CD14-positive monocyte (primary cell): ENCODE measurements at regions not wholly inside any gene's neighbourhood (a gene's known extent, or its start where the extent isn't known, plus 50 kb on each side); places are given as distances from the start of the nearest gene placed in this dataset.

Experiments
- DNase-seq, 3 donors: peaks; one replicate each; pipeline ENCODE4 v3.0.0-alpha.2; 2011 to 2022
- H2AFZ ChIP-seq: 2 replicates; pipeline ENCODE4 v1.6.0; 2012; ENCODE audit warnings: mild to moderate bottlenecking, low read depth, low read length, inconsistent platforms; ENCODE audit not compliant: insufficient read depth, poor library complexity, severe bottlenecking
- H3K27ac ChIP-seq, 2 donors: 1 replicate in 1 of 2; 2 replicates in 1 of 2; pipeline ENCODE4 v1.5.1; 2012 to 2013; ENCODE audit warnings: low read length in 2 of 2, control low read depth in 1 of 2, inconsistent platforms in 1 of 2, low read depth in 1 of 2, mild to moderate bottlenecking in 1 of 2
- H3K27me3 ChIP-seq, 2 donors: one replicate each; pipeline versions ENCODE4 v1.6.0 to v1.6.1; 2011 to 2013; ENCODE audit warnings: low read length in 2 of 2; ENCODE audit not compliant: control insufficient read depth in 2 of 2, insufficient read depth in 2 of 2
- H3K36me3 ChIP-seq, 2 donors: replicated peaks in 1 of 2; 1 replicate in 1 of 2; 2 replicates in 1 of 2; pipeline versions ENCODE4 v1.5.1 to v1.6.1; 2012 to 2013; ENCODE audit warnings: low read length in 2 of 2, control low read depth in 1 of 2, inconsistent platforms in 1 of 2, mild to moderate bottlenecking in 1 of 2; ENCODE audit not compliant: insufficient read depth in 2 of 2, control insufficient read depth in 1 of 2
- H3K4me1 ChIP-seq, 2 donors: 1 replicate in 1 of 2; 2 replicates in 1 of 2; pipeline versions ENCODE4 v1.5.1 to v1.6.1; 2012 to 2013; ENCODE audit warnings: low read length in 2 of 2, control low read depth in 1 of 2, inconsistent platforms in 1 of 2, mild to moderate bottlenecking in 1 of 2, moderate library complexity in 1 of 2; ENCODE audit not compliant: insufficient read depth in 2 of 2, control insufficient read depth in 1 of 2
- H3K4me2 ChIP-seq: replicated peaks from 2 replicates; pipeline ENCODE3; 2012; ENCODE audit warnings: low read length, moderate library complexity, mild to moderate bottlenecking; ENCODE audit not compliant: poor library complexity, severe bottlenecking; ENCODE audit errors: extremely low read depth
- H3K4me3 ChIP-seq, 3 experiments: fragments of 200-600 bp in 1 of 3; sonication (generic) in 1 of 3; replicated peaks in 1 of 3; 1 replicate in 2 of 3; 2 replicates in 1 of 3; pipeline ENCODE4 v1.5.1; 2011 to 2013; ENCODE audit warnings: low read length in 3 of 3, mild to moderate bottlenecking in 3 of 3, control low read depth in 2 of 3, low read depth in 2 of 3, inconsistent platforms in 1 of 3, moderate library complexity in 1 of 3
- H3K79me2 ChIP-seq: 2 replicates; pipeline ENCODE4 v1.6.0; 2012; ENCODE audit warnings: mild to moderate bottlenecking, control low read depth, inconsistent platforms, low read length, moderate library complexity; ENCODE audit not compliant: insufficient read depth
- H3K9ac ChIP-seq: 2 replicates; pipeline ENCODE4 v1.6.0; 2017; ENCODE audit warnings: low read length, mild to moderate bottlenecking; ENCODE audit not compliant: insufficient read depth, poor library complexity, severe bottlenecking
- H3K9me3 ChIP-seq, 2 donors: replicated peaks in 1 of 2; 1 replicate in 1 of 2; 2 replicates in 1 of 2; pipeline versions ENCODE4 v1.5.1 to v1.6.1; 2012 to 2013; ENCODE audit warnings: low read length in 2 of 2, control low read depth in 1 of 2; ENCODE audit not compliant: control insufficient read depth in 1 of 2, insufficient read depth in 1 of 2
- H4K20me1 ChIP-seq: 2 replicates; pipeline ENCODE4 v1.6.0; 2012; ENCODE audit warnings: mild to moderate bottlenecking, low read length, control low read depth, moderate library complexity; ENCODE audit not compliant: insufficient read depth
- H3K27ac Mint-ChIP-seq, 7 donors: one replicate each; pipeline ENCODE4 v1.8.0; 2020; ENCODE audit warnings: mild to moderate bottlenecking in 7 of 7, mixed read lengths in 7 of 7, moderate library complexity in 6 of 7, inconsistent platforms in 2 of 7
- H3K27me3 Mint-ChIP-seq, 3 donors: one replicate each; pipeline ENCODE4 v1.8.0; 2021 to 2022; ENCODE audit warnings: low read depth in 3 of 3, mild to moderate bottlenecking in 3 of 3, mixed read lengths in 3 of 3, moderate library complexity in 3 of 3, inconsistent platforms in 1 of 3
- H3K36me3 Mint-ChIP-seq, 2 donors: one replicate each; pipeline ENCODE4 v1.8.0; 2020; ENCODE audit warnings: mixed read lengths in 2 of 2, inconsistent platforms in 1 of 2, mild to moderate bottlenecking in 1 of 2
- H3K4me1 Mint-ChIP-seq: one replicate; pipeline ENCODE4 v1.8.0; 2020; ENCODE audit warnings: mild to moderate bottlenecking, mixed read lengths
- H3K4me3 Mint-ChIP-seq, 2 donors: one replicate each; pipeline ENCODE4 v1.8.0; 2020; ENCODE audit warnings: mild to moderate bottlenecking in 2 of 2, mixed read lengths in 2 of 2, moderate library complexity in 1 of 2
- H3K9me3 Mint-ChIP-seq, 7 donors: one replicate each; pipeline ENCODE4 v1.8.0; 2020 to 2022; ENCODE audit warnings: mixed read lengths in 7 of 7, mild to moderate bottlenecking in 6 of 7, moderate library complexity in 6 of 7, inconsistent platforms in 2 of 7
- CTCF ChIP-seq: fragments of 200-600 bp; IDR thresholded peaks from one replicate; pipeline ENCODE4 v1.8.0; 2022; ENCODE audit warnings: antibody characterized with exemption, mild to moderate bottlenecking
- WGBS: methylation state at CpG from one replicate; pipeline ENCODE4 v1.1.5; 2013; ENCODE audit warnings: missing lambda C conversion rate; ENCODE audit not compliant: insufficient coverage; 5-methylcytosine and 5-hydroxymethylcytosine counted together
- intact Hi-C, 2 donors: fragments of 100-400 bp; cut with micrococcal nuclease; formaldehyde crosslinking; loops; one replicate each; pipeline versions ENCODE4 v1.15.0 to v1.15.1; 2023

- no peak overlapping the region for H3K4me2 ChIP-seq
- no peak overlapping the region for H3K9ac ChIP-seq
- no peaks in the 10 kb centered on the region for H3K27me3 ChIP-seq
- peaks cover 0 to 4% of the 10 kb centered on the region in 2 donors for H3K9me3 ChIP-seq
- no peak for TF ChIP-seq CTCF
- H4K20me1 ChIP-seq = no peaks in the 10 kb centered on the region
- H3K36me3 Mint-ChIP-seq = no peaks in the 10 kb centered on the region
- H3K27me3 Mint-ChIP-seq = no peaks in the 10 kb centered on the region
- 88% methylated on average over 3 of the region's 4 CpGs for WGBS
- H3K4me3 Mint-ChIP-seq = no peak overlapping the region
- no peak overlapping the region for H3K4me3 ChIP-seq
- H3K27ac Mint-ChIP-seq = no peak overlapping the region
- no peaks in the 10 kb centered on the region for H3K79me2 ChIP-seq
- DNase-seq = no peak
- no peaks in the 10 kb centered on the region for H3K4me1 Mint-ChIP-seq
- H2AFZ ChIP-seq = no peak overlapping the region
- no peaks in the 10 kb centered on the region for H3K36me3 ChIP-seq
- no peaks in the 10 kb centered on the region for H3K4me1 ChIP-seq
- intact Hi-C loops = no loop called here
- no peak overlapping the region for H3K27ac ChIP-seq
- H3K9me3 Mint-ChIP-seq = peaks cover 0 to 9% (median 0%) of the 10 kb centered on the region in 7 donors
Measured at GRCh38 chr5:117103703-117104102, 529.1 kb upstream of the SEMA6A start.

- intact Hi-C loops = no loop called here
- H3K27me3 Mint-ChIP-seq = no peaks in the 10 kb centered on the region
- Histone ChIP-seq H2AFZ (no peak overlapping the region), H3K9ac (no peak overlapping the region), H4K20me1 (no peaks in the 10 kb centered on the region), H3K79me2 (no peaks in the 10 kb centered on the region), H3K27me3 (no peaks in the 10 kb centered on the region), H3K9me3 (peaks cover 0 to 4% of the 10 kb centered on the region in 2 donors), H3K4me3 (no peak overlapping the region), H3K4me1 (no peaks in the 10 kb centered on the region), H3K36me3 (no peaks in the 10 kb centered on the region), H3K4me2 (no peak overlapping the region), H3K27ac (no peak overlapping the region)
- TF ChIP-seq CTCF = no peak
- DNase-seq = no peak
- no peak overlapping the region for H3K27ac Mint-ChIP-seq
- no peak overlapping the region for H3K4me3 Mint-ChIP-seq
- peaks cover 0 to 7% (median 0%) of the 10 kb centered on the region in 7 donors for H3K9me3 Mint-ChIP-seq
- H3K36me3 Mint-ChIP-seq = no peaks in the 10 kb centered on the region
- no peaks in the 10 kb centered on the region for H3K4me1 Mint-ChIP-seq
Measured at GRCh38 chr5:117102591-117102990, 528.0 kb upstream of the SEMA6A start.
